ENCODE measurements at regions not wholly inside any gene's neighbourhood (a gene's known extent, or its start where the extent isn't known, plus 50 kb on each side); places are given as distances from the start of the nearest gene placed in this dataset.

- H3K27me3 Mint-ChIP-seq = no peaks in the 10 kb centered on the region
- H3K4me1 Mint-ChIP-seq = no peaks in the 10 kb centered on the region
- H3K27ac Mint-ChIP-seq = no peak overlapping the region
- H3K4me3 Mint-ChIP-seq = no peak overlapping the region
- peaks cover 11% of the 10 kb centered on the region for H3K9me3 Mint-ChIP-seq
- H3K36me3 Mint-ChIP-seq = no peaks in the 10 kb centered on the region
Observed at GRCh38 chr6:114764866-114765265, 422.0 kb upstream of the HS3ST5 start.

DNA sequence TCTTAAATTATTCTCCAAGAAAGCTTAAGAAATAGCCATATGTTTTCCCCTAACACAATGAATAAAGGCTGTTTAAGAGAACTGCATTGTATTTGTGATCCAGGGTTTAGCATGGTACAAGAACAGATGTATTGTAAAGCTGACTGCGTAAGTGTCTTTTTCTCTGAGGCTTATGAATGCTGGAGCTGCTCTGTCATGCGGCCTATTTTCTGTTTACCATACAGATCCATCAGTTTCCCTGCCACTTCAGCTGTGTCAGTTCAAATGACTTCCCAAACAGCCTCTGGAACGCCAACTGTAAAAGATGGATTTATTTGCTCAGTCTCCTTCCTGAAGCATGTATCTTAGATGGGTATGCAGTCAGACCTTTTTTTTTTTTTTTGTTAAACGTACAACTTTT is 419.3 kb upstream of the HS3ST5 start:
- no peaks in the 10 kb centered on the region for H3K4me1 Mint-ChIP-seq
- no peaks in the 10 kb centered on the region for H3K27me3 Mint-ChIP-seq
- no peak overlapping the region for H3K27ac Mint-ChIP-seq
- no peaks in the 10 kb centered on the region for H3K36me3 Mint-ChIP-seq
- no peak overlapping the region for H3K4me3 Mint-ChIP-seq
- H3K9me3 Mint-ChIP-seq = peaks cover 11% of the 10 kb centered on the region

DNA sequence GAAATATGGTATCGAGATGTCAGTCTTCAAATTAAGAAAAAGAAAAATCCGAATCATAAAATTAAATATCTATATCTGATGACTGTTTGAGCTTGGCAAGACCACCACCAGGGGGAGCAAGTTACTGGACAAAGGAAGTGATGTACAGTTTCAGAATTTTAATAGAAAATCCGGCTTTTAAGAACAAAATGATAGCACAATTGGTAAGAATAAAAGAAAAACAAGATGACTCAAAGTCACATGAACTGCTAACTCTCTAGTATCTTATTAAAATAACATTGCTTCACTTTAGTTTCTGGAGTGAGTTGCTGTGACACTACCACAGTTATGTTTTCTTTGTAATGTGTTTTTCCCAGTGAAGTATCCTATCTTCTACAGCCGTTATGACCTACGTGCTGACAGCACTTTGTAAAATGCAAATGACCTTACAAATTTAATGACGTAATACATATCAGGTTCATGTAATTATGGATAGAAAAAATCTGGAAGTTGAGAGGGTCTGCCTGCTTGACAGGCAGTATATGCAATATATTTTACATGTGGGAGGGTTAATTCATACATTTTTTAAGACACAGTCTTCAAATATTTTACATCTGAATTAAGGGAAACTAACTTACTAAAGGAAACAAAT is 405.3 kb upstream of the HS3ST5 start:
- no peaks in the 10 kb centered on the region for H3K9me3 Mint-ChIP-seq
- H3K27me3 Mint-ChIP-seq = no peaks in the 10 kb centered on the region
- H3K4me1 Mint-ChIP-seq = no peaks in the 10 kb centered on the region
- H3K36me3 Mint-ChIP-seq = no peaks in the 10 kb centered on the region
- no peak overlapping the region for H3K4me3 Mint-ChIP-seq
- H3K27ac Mint-ChIP-seq = no peak overlapping the region

GRCh38 chr6:114740547-114740946 is 397.7 kb upstream of the HS3ST5 start:
- H3K36me3 Mint-ChIP-seq = no peaks in the 10 kb centered on the region

GRCh38 chr6:114739656-114740055 is 396.8 kb upstream of the HS3ST5 start:
- no peaks in the 10 kb centered on the region for H3K27me3 Mint-ChIP-seq
- no peaks in the 10 kb centered on the region for H3K4me1 Mint-ChIP-seq
- no peaks in the 10 kb centered on the region for H3K9me3 Mint-ChIP-seq

More at GRCh38 chr6:114740547-114740946, 397.7 kb upstream of the HS3ST5 start:
- H3K27me3 Mint-ChIP-seq = no peaks in the 10 kb centered on the region
- H3K4me1 Mint-ChIP-seq = no peaks in the 10 kb centered on the region
- no peaks in the 10 kb centered on the region for H3K9me3 Mint-ChIP-seq
- no peak overlapping the region for H3K27ac Mint-ChIP-seq
- no peak overlapping the region for H3K4me3 Mint-ChIP-seq

DNA sequence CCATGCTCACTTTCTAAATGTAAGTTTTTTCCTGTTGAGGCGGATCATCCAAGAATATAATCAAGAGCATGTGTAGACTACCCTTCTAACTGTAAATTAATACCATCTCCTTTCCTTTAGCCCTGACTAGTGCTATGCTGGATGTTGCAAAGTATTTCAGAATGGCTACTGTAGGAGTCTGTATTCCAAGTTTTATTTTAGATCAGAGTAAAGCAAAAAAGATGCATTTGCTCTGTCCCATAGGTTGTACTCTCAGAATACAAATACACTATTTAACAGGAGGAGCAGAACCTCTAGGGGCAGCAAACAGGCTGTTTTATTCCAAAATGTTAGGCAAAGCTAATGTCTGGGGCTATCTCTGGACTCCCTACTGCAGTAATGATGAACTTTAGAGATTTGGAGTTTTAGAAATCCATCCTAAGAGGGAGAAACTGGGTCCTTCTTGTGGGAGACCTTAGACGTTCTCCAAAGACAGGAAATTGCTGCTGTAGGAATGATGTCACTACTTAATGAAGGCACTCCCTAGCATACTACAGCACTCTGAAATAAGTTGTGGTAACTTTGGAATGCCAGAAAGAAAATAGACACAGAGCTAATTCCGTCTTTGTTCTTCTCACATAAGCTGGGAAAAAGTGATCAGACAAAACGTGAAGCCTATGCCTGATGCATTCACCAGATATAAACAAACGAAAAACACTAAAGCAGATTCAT is 392.4 kb upstream of the HS3ST5 start:
- no peak overlapping the region for H3K27ac Mint-ChIP-seq
- no peaks in the 10 kb centered on the region for H3K36me3 Mint-ChIP-seq
- no peaks in the 10 kb centered on the region for H3K9me3 Mint-ChIP-seq
- H3K4me1 Mint-ChIP-seq = no peaks in the 10 kb centered on the region
- H3K4me3 Mint-ChIP-seq = no peak overlapping the region
- H3K27me3 Mint-ChIP-seq = no peaks in the 10 kb centered on the region

More at GRCh38 chr6:114739656-114740055, 396.8 kb upstream of the HS3ST5 start:
- no peaks in the 10 kb centered on the region for H3K36me3 Mint-ChIP-seq
- no peak overlapping the region for H3K27ac Mint-ChIP-seq
- H3K4me3 Mint-ChIP-seq = no peak overlapping the region

DNA sequence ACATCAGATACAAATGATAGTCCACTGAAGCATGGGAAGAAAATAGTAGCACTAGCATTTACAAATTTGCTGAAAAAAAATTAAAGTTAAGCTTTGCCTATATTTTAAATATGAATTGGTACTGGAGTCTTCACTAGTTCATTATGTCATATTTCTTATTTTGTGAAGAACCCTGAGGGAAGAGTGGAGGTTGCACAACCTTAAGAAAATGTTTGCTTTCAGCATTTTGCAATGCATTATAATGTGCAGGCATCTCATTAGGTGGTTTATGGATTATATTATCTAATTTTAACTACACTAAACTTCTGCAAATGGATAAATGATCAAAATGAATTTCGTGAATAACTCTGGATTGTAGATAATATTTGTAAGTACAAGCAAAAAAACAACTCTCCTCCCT is 390.8 kb upstream of the HS3ST5 start:
- no peaks in the 10 kb centered on the region for H3K36me3 Mint-ChIP-seq

DNA sequence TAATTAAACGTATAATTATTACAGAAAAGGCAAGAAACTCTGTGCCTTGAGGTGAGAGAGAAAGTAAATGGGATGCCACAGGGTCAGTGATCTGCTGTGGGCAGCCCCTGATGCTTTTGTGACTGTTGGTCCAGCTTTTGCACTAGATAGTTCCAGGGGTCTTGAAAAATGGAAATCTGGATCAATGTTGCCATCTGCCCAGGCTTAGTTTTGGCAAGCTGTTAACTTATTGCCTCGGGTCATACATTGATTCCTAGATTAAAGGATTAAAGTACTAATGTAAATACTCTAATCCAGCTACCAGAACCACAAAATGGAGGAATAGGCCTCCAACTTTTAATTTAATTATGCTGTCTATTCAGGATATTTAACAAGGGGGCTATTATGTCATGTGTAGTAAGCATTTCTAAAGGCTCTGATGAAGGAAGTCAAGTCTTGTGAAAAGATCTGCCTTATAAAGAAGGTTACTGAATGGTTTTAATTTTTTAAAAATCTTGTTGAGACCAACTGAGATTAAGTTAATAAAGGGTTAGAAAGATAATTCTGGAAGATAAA is 376.0 kb upstream of the HS3ST5 start:
- no peak overlapping the region for H3K4me3 Mint-ChIP-seq
- no peak overlapping the region for H3K27ac Mint-ChIP-seq
- H3K36me3 Mint-ChIP-seq = no peaks in the 10 kb centered on the region
- H3K27me3 Mint-ChIP-seq = no peaks in the 10 kb centered on the region
- no peaks in the 10 kb centered on the region for H3K9me3 Mint-ChIP-seq
- H3K4me1 Mint-ChIP-seq = no peaks in the 10 kb centered on the region

More for the DNA sequence above, 390.8 kb upstream of the HS3ST5 start:
- Mint-ChIP-seq H3K4me3 (no peak overlapping the region), H3K4me1 (no peaks in the 10 kb centered on the region), H3K27ac (no peak overlapping the region), H3K27me3 (no peaks in the 10 kb centered on the region), H3K9me3 (no peaks in the 10 kb centered on the region)

DNA sequence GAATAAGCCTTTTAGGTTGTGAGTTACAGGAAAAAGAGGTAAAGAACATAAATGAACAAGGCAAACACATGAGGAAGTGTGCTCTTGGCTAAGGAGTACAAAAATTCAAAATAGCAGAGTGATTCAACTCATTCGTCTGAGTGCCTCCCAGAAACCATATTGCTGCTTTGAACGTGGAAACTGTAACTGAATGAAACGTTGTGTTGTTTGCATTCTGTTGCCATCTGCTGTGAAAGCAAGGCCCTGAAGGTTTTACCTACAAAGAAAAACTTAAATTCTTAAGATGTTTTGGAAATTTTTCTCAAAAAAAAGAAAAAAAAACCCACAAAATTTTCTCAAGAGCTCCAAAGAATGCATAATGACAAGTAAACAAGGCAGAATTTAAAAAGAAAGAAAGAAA is 375.4 kb upstream of the HS3ST5 start:
- Mint-ChIP-seq H3K4me1 (no peaks in the 10 kb centered on the region), H3K27ac (no peak overlapping the region), H3K9me3 (no peaks in the 10 kb centered on the region), H3K36me3 (no peaks in the 10 kb centered on the region), H3K27me3 (no peaks in the 10 kb centered on the region), H3K4me3 (no peak overlapping the region)

- H3K27me3 Mint-ChIP-seq = no peaks in the 10 kb centered on the region
- no peaks in the 10 kb centered on the region for H3K36me3 Mint-ChIP-seq
- H3K4me3 Mint-ChIP-seq = no peak overlapping the region
- no peaks in the 10 kb centered on the region for H3K4me1 Mint-ChIP-seq
- no peaks in the 10 kb centered on the region for H3K9me3 Mint-ChIP-seq
- no peak overlapping the region for H3K27ac Mint-ChIP-seq
Observed at GRCh38 chr6:114714836-114715507, 372.1 kb upstream of the HS3ST5 start.

DNA sequence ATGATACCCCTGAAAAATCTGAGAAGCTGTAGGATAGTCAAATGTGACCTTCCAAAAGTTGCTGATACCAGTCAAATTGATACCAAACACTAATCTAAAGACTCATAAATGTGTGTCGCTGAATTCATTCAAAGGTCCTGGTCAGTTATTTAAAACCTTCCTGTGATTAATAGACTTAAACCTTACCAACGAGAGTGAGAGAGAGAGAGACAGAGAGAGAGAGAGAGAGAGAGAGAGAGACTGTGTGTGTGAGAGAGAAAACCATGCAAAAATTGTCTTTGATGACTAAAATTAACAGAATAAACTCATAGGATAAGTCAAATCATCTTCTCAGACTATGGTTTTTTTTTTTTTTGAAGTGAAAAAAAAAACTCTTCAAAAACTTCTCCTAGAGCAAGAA is 370.9 kb upstream of the HS3ST5 start:
- H3K27ac Mint-ChIP-seq = no peak overlapping the region
- H3K9me3 Mint-ChIP-seq = no peaks in the 10 kb centered on the region
- no peaks in the 10 kb centered on the region for H3K27me3 Mint-ChIP-seq
- H3K4me3 Mint-ChIP-seq = no peak overlapping the region
- no peaks in the 10 kb centered on the region for H3K4me1 Mint-ChIP-seq
- H3K36me3 Mint-ChIP-seq = no peaks in the 10 kb centered on the region

DNA sequence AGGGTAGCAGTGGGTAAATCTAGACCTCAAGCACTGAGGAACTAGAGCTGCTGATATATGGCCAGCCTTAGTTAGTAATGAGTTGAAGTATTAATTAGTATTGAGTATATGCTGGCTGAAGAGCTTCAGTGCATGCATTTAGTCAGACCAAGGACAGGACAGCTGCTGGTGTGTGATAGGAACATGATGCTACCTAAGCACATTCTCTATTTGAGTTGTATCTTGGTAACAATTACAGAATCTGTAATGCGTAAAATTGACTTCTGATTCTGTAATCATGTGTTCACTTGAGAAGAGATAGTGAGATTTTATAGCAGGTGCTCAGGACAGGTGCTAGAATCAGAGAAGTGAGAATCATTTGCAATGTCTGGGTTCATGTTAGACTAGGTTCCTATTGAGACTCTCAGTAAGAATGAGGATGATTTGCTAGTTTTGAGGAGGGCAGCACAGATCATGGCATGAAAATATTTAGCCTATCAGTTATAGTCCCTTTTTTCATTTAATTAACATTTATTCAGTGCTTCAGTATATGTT is 369.4 kb upstream of the HS3ST5 start:
- Mint-ChIP-seq H3K27me3 (no peaks in the 10 kb centered on the region), H3K4me3 (no peak overlapping the region), H3K4me1 (no peaks in the 10 kb centered on the region), H3K9me3 (no peaks in the 10 kb centered on the region), H3K27ac (no peak overlapping the region), H3K36me3 (no peaks in the 10 kb centered on the region)

- Mint-ChIP-seq H3K9me3 (no peaks in the 10 kb centered on the region), H3K4me1 (no peaks in the 10 kb centered on the region), H3K36me3 (no peaks in the 10 kb centered on the region), H3K27ac (no peak overlapping the region), H3K4me3 (no peak overlapping the region), H3K27me3 (no peaks in the 10 kb centered on the region)
Observed at GRCh38 chr6:114707081-114707620, 364.3 kb upstream of the HS3ST5 start.

- H3K4me1 Mint-ChIP-seq = no peaks in the 10 kb centered on the region
- no peaks in the 10 kb centered on the region for H3K9me3 Mint-ChIP-seq
- H3K27ac Mint-ChIP-seq = no peak overlapping the region
- H3K27me3 Mint-ChIP-seq = no peaks in the 10 kb centered on the region
- H3K36me3 Mint-ChIP-seq = no peaks in the 10 kb centered on the region
- H3K4me3 Mint-ChIP-seq = no peak overlapping the region
Observed at GRCh38 chr6:114690625-114691024, 347.8 kb upstream of the HS3ST5 start.

- H3K4me1 Mint-ChIP-seq = no peaks in the 10 kb centered on the region
- no peaks in the 10 kb centered on the region for H3K27me3 Mint-ChIP-seq
- no peaks in the 10 kb centered on the region for H3K36me3 Mint-ChIP-seq
- no peak overlapping the region for H3K27ac Mint-ChIP-seq
- H3K4me3 Mint-ChIP-seq = no peak overlapping the region
- peaks cover 14% of the 10 kb centered on the region for H3K9me3 Mint-ChIP-seq
Observed at GRCh38 chr6:114659513-114659912, 316.7 kb upstream of the HS3ST5 start.

Measured in activated naive CD4-positive, alpha-beta T cell treated with anti-CD3 and anti-CD28 coated beads, Interleukin-2, amount 50 U/mL, for 24 hours (primary cell).